GM20000 (cell line): ENCODE measurements at regions not wholly inside any gene's neighbourhood (a gene's known extent, or its start where the extent isn't known, plus 50 kb on each side); places are given as distances from the start of the nearest gene placed in this dataset.

Source experiments
- DNase-seq: peaks from one replicate; pipeline ENCODE4 v3.0.0; 2012; ENCODE audit warnings: low spot score
- CTCF ChIP-seq: IDR thresholded peaks from 2 replicates; pipeline ENCODE4 v1.5.1; 2012; ENCODE audit warnings: mild to moderate bottlenecking, control low read depth; ENCODE audit errors: extremely low read depth, missing control alignments

GRCh38 chr13:78909276-78909675, 250.3 kb upstream of the OBI1 start:
- TF ChIP-seq CTCF, result no peak
- no peak for DNase-seq

DNA sequence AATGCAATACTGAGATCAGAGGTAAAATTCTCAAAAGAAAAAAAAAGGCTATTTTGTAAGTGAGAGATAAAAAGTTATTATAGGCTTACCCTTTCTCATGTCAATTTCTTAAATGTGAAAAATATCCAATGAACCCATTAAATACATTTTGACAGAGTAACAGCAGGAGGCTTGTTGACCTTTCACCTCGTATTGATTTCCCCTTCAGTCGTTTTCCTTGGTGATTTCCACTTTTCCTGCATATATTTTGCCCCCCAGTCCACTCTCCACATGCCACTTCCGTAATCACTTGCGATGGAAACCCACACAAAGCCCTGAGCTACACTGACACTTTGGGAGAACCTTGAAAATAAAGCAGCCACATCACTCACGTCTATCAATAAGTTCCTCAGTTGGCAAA, 248.1 kb upstream of the OBI1 start:
- TF ChIP-seq CTCF, result no peak
- DNase-seq, result no peak

- DNase-seq, result no peak
- no peak for TF ChIP-seq CTCF
These were observed 238.2 kb upstream of the OBI1 start for GRCh38 chr13:78897200-78897599.

DNA sequence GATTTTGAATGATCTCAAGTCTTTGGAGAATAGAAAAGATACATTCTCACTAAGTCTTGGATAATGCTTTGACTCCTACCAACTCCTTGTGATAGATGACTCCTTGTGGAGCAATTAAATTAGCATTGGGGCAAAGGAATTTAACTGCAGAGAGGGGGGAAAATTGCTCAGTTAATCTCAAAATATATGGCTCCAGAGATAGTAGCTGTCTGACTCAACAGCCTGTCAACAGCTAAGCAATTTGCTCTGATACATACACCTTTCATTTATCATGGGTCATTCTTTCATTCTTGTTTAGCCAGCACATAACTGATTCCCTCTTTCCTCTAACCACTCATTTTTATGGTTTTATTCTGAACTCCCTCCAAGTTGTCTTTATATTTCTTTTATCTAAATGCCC, 225.6 kb upstream of the OBI1 start:
- DNase-seq, result no peak

GRCh38 chr13:78881751-78882150, 222.8 kb upstream of the OBI1 start:
- no peak for TF ChIP-seq CTCF
- no peak for DNase-seq

More for the DNA sequence above, 225.6 kb upstream of the OBI1 start:
- TF ChIP-seq CTCF, result no peak

DNA sequence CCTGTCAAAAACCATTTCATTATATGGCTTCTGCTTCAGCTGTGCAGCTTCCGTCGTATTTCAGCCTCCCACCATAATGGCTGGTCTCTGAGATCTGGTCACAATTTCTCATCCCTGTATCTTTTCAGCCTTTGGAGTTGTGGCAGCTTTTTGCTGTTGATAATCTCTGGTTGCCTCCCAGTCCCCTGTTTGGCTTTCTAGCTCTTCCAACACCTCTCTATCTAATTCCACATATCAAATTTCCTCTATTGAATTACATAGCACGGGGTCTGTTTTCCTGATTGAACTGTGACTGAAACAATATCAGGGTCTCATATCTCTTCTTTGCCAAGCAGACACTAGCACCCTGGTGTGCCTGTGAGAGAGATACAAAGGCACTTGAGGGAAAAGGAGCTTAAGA, 222.1 kb upstream of the OBI1 start:
- DNase-seq, result no peak
- TF ChIP-seq CTCF, result no peak

DNA sequence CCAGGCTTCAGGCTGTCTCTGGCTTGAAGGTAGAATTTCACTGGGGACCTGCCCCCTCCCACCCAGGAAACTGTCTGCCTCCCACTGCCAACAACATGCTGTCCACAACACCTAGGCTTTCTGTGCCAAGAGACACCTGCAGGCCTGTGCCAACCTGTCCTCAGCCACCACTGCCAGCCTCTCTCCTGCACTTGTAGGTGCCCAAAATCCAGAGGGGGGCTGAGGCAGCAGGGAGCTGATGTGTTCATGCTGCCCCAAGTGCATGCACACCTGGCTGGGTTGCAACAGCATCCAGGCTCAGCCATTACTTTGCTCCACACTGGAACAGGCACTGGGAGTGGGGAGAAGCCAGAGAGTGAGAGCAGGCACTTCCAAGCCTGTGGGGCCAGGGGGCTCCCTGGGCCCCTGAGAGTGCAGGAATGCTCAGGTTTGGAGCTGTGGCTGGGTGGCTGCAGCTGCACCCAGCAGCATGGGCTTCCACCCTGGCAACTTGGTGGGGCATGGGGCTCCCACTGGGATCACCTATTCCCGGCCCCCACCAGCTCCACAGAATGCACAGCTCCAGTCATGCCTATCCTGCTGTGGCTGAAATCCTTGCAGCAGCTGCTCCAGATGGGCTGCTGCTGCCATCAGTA, 218.1 kb upstream of the OBI1 start:
- no peak for TF ChIP-seq CTCF
- DNase-seq, result no peak
